Epithelial cell of proximal tubule (primary cell): ENCODE measurements at regions not wholly inside any gene's neighbourhood (a gene's known extent, or its start where the extent isn't known, plus 50 kb on each side); places are given as distances from the start of the nearest gene placed in this dataset.
A peak's percentile ranks its signal among the peaks of the same experiment; 100 is the strongest.

Experiments used
- DNase-seq: peaks from one replicate; pipeline ENCODE4 v3.0.0-alpha.2; 2011; ENCODE audit warnings: low read depth
- H3K4me3 ChIP-seq: 2 replicates; pipeline ENCODE4 v1.5.1; 2011; ENCODE audit warnings: low read depth, mild to moderate bottlenecking, low read length
- TF ChIP-seq, protein P1 (sequence below): conservative IDR thresholded peaks from 2 replicates; pipeline ENCODE4 v1.5.1; 2012; ENCODE audit warnings: low read depth, mild to moderate bottlenecking, low read length

DNA sequence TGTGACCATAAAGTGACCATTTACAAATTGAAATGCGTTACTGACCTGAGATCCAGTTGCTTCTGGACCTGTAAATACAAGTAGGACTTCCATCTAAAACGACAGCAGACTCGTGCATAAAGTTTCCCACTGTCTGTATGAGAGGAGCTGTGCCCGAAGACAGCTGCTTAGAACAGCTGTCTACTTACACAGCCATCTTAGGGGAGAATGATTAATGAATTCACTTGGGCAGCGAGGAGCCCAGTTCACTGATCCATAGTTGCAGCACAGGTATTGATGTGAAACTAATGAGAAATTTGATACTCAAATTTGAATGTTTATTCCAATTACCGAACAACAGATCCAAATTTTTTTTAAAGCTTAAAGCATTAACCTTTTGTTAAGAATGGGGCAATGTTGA, 748.1 kb downstream of the NR2F2 start:
- no peak overlapping the region for H3K4me3 ChIP-seq
- no peak for DNase-seq
- TF ChIP-seq, protein P1, sequence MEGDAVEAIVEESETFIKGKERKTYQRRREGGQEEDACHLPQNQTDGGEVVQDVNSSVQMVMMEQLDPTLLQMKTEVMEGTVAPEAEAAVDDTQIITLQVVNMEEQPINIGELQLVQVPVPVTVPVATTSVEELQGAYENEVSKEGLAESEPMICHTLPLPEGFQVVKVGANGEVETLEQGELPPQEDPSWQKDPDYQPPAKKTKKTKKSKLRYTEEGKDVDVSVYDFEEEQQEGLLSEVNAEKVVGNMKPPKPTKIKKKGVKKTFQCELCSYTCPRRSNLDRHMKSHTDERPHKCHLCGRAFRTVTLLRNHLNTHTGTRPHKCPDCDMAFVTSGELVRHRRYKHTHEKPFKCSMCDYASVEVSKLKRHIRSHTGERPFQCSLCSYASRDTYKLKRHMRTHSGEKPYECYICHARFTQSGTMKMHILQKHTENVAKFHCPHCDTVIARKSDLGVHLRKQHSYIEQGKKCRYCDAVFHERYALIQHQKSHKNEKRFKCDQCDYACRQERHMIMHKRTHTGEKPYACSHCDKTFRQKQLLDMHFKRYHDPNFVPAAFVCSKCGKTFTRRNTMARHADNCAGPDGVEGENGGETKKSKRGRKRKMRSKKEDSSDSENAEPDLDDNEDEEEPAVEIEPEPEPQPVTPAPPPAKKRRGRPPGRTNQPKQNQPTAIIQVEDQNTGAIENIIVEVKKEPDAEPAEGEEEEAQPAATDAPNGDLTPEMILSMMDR: no peak

DNA sequence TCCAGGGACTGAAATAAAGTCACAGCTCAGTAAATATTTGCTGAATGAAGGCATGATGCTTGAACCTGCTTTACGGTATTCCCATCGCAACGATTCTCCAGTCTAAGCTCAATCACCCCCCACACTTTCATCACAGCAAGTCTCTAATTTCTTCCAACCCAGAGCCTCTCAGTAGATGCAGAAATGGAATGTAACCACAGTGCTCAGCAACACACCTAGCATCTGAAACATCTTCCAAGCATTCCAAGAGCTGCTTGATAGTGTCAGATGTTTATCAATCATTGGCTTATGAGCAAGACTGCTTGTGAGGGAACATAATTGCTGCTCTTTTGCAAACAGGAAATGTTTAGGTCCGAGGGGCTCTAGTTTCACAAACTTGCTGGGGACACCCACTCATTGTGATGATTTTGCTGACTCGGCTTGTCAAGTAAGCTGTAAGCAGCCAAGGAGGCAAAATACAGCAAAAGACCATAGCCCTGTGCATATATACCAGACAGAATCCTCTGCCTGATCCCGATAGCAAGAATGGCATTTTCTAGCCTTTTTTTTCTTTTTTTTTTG, 751.2 kb downstream of the NR2F2 start:
- DNase-seq: peak; percentile 2
- TF ChIP-seq, protein P1: no peak
- H3K4me3 ChIP-seq: no peak overlapping the region

DNA sequence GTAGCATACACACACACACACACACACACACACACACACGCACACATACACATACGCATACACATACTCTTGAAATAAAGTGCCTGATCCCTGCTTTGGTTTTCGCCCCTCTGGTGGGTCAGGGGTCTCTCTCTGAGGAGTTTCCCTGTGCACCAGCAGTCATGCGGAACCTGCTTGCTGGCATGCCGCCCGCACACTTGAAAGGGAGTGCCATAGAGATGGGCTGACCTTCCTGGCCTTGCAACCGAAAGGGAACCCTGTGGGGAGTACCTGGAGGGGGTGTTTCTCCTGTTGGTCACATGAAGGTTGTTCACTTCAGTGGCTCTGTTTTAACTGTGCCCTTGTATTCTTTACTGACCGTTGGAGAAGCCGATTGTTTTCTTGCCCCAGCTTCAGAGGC, 752.3 kb downstream of the NR2F2 start:
- H3K4me3 ChIP-seq: no peak overlapping the region
- TF ChIP-seq, protein P1: no peak
- DNase-seq: no peak

DNA sequence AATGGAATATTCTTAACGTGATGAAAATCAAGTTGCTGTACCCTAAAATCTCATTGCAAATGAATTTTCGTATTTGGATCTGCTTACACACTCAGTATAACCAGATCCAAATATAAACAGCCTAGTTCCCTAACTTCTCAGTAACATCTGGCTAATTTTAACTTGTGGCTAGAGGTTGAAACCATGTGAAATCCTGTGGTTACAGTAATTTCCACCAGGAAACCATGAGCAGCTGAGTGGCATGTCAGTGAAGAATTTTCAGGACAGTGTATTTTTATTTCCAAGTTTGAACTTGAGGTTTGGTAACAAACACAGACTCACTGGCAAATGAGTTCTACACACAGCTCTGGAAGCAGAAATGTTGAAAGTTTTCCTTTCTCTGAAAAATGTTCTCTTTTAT, 754.1 kb downstream of the NR2F2 start:
- TF ChIP-seq, protein P1: no peak
- DNase-seq: no peak
- no peak overlapping the region for H3K4me3 ChIP-seq

DNA sequence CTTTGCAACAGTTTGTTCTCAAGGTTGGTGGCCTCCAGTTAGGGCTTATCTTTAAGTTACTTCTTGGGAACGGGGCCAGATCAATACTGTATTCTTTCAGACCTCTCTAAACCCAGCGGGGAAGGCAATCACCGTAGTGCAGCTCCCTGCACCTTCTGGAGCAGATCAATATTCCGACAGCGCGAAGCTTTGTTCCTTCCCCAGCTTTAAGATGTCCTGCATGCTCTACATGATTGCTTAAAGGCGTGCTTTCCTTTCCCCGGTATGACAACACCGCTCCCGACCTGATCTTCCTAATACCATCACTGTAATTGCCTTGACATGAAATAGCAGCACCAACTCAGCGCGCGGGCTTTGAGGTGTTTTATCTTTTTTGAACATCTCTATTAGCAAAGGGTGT, 755.2 kb downstream of the NR2F2 start:
- no peak overlapping the region for H3K4me3 ChIP-seq
- TF ChIP-seq, protein P1: no peak
- DNase-seq: no peak

DNA sequence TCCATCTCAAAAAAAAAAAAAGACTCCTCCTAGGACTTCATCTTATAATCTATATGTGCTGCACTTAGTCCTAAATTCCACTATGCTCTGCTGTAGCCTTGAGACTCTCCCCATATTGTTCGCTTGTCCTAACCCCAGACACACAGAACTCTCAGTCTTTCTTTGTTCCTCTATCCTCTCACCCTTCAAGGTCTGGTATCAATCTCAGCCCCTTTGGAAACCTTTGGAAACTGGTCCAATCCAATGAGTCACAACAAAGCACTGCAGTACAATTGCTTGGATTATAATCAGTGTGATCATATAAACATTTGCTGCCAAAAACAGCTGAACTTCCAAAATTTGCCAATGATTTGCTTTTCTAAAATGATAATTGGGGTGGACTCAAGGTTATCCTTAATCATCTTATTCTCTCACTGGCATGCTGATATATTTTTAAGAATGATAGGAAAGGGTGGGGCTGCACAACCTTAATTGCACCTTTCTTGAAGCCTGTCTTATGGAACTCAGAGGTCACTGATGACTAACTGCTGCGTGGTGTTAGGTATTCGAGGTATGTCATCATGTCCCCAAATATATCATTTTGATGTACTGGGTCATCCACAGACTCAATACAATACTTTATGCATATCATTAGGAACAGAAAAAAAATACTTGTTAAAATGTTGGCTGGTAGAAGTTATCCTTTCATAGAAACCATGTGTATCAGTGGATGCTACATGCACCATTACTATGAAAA, 756.7 kb downstream of the NR2F2 start:
- TF ChIP-seq, protein P1: no peak
- no peak overlapping the region for H3K4me3 ChIP-seq
- no peak for DNase-seq

DNA sequence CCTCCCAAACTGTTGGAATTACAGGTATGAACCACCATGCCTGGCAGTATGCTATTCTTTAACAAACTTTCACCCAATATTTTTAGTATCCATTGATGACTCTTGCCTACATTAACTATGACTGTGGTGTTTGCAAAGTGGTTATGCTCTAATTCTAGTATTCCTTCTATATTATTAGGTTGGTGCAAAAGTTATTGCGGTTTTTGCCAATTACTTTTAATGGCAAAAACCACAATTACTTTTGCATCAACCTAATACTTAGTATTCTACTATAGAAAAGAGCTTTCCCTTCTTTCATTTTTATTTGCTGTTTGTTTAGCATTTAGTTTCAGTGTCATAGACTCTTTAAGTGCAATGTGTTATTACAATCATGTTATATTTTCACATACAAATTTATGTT, 760.6 kb downstream of the NR2F2 start:
- TF ChIP-seq, protein P1: no peak
- no peak for DNase-seq
- H3K4me3 ChIP-seq: no peak overlapping the region
